ENCODE measurements at regions not wholly inside any gene's neighbourhood (a gene's known extent, or its start where the extent isn't known, plus 50 kb on each side); places are given as distances from the start of the nearest gene placed in this dataset.

- ATAC-seq (peak; percentile 54; the same call in 2 of the 3 replicates), DNase-seq (ENCODE audit: low read depth, low spot score) (no peak), FAIRE-seq (no peak)
- H2AFZ ChIP-seq (ENCODE audit: control insufficient read depth, low read depth, low read length) = no peak overlapping the region
- H3K4me2 ChIP-seq (ENCODE audit: control insufficient read depth, insufficient read depth) = no peak overlapping the region
- no peaks in the 10 kb centered on the region for H3K4me1 ChIP-seq (ENCODE audit: control insufficient read depth, insufficient read depth, low read length)
- no peaks in the 10 kb centered on the region for H4K20me1 ChIP-seq (ENCODE audit: control insufficient read depth, insufficient read depth)
- SMC1A ChIA-PET (ENCODE audit: uncharacterized antibody, unreplicated experiment) = interaction anchor here (0.5 to 3.6 kb wide), 32 partner anchors 8 to 886 kb away, joined by 3 to 25 read pairs (median 3); no protein-coding TSS in a partner anchor
- BruUV-seq (replicated peaks) = no TSS peak
- no peaks in the 10 kb centered on the region for H3K36me3 ChIP-seq (ENCODE audit: control insufficient read depth in 2 of 2, insufficient read depth in 2 of 2, low read length in 1 of 2)
- no peak overlapping the region for H3K9ac ChIP-seq (ENCODE audit: control insufficient read depth, insufficient read depth, low read length)
- POLR2A ChIA-PET = no interaction called here
- H3K27me3 ChIP-seq (replicated peaks in 1 of 2; ENCODE audit: control insufficient read depth in 2 of 2, insufficient read depth in 2 of 2, low read length in 1 of 2) = no peaks in the 10 kb centered on the region
- no peaks in the 10 kb centered on the region for H3K79me2 ChIP-seq (ENCODE audit: control insufficient read depth, insufficient read depth, low read length)
- H3K27ac ChIP-seq (ENCODE audit: control insufficient read depth, insufficient read depth) = no peak overlapping the region
- no peak for TF ChIP-seq NFXL1 (IDR thresholded peaks at IDR 0.05; ENCODE audit: borderline replicate concordance)
- TF ChIP-seq ASH2L (IDR thresholded peaks at IDR 0.05; ENCODE audit: borderline replicate concordance, low read depth) = no peak
- RAD21 ChIA-PET (ENCODE audit: unreplicated experiment) = interaction anchor here (0.5 to 3.2 kb wide), 26 partner anchors 9 to 716 kb away, joined by 3 to 20 read pairs (median 4); no protein-coding TSS in a partner anchor
- WGBS (ENCODE audit: insufficient coverage, insufficient replicate concordance, low lambda C conversion rate, missing lambda C conversion rate) = 3% methylated on average over 2 of the region's 2 CpGs
- no peak overlapping the region for H3K4me3 ChIP-seq
- in situ Hi-C loops (cut with MboI) (no loop called here), intact Hi-C loops (cut with micrococcal nuclease; ENCODE audit: unreplicated experiment) (loop anchor here (2.0 to 10.0 kb wide), 4 partner anchors 239 to 696 kb away; no protein-coding TSS in a partner anchor)
- CTCF ChIA-PET = interaction anchor here (0.7 to 5.1 kb wide), 39 partner anchors 8 to 716 kb away, joined by 3 to 47 read pairs (median 4); no protein-coding TSS in a partner anchor
- H3K9me3 ChIP-seq (replicated peaks; ENCODE audit: control insufficient read depth, insufficient read depth, low read length) = no peaks in the 10 kb centered on the region
Measured at GRCh38 chr3:148077965-148078364, 619.7 kb upstream of the AGTR1 start.

DNA sequence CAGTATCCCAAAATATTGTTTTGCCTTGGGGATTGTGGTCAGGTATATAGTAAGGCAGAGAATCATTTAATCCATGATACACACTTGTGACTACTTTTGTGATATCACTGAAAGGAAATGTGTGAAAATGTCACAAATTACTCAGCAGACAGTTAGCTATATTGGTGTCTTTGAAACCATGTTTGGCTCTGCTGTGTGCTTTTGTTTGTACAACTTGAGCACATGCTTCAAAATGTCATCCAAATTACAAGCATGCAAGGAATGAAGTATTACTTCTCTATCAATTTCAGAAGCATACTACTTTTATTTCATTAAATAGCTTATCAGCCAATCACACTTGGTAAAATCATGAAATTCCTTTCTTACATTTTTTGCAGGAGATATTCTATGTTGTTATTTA, 619.0 kb upstream of the AGTR1 start:
- BruUV-seq (replicated peaks) = no TSS peak
- ChIA-PET RAD21 (ENCODE audit: unreplicated experiment) (interaction anchor here (0.7 to 3.2 kb wide), 12 partner anchors 8 to 717 kb away, joined by 3 to 20 read pairs (median 4); no protein-coding TSS in a partner anchor), SMC1A (ENCODE audit: uncharacterized antibody, unreplicated experiment) (interaction anchor here (0.5 to 3.6 kb wide), 18 partner anchors 8 to 761 kb away, joined by 3 to 25 read pairs (median 4); no protein-coding TSS in a partner anchor), POLR2A (no interaction called here), CTCF (interaction anchor here (0.7 to 5.1 kb wide), 27 partner anchors 8 to 717 kb away, joined by 3 to 47 read pairs (median 4); no protein-coding TSS in a partner anchor)
- Histone ChIP-seq H3K36me3 (ENCODE audit: control insufficient read depth in 2 of 2, insufficient read depth in 2 of 2, low read length in 1 of 2) (no peaks in the 10 kb centered on the region), H3K9ac (ENCODE audit: control insufficient read depth, insufficient read depth, low read length) (no peak overlapping the region), H3K4me3 (no peak overlapping the region), H3K4me1 (ENCODE audit: control insufficient read depth, insufficient read depth, low read length) (no peaks in the 10 kb centered on the region), H2AFZ (ENCODE audit: control insufficient read depth, low read depth, low read length) (no peak overlapping the region), H4K20me1 (ENCODE audit: control insufficient read depth, insufficient read depth) (no peaks in the 10 kb centered on the region), H3K79me2 (ENCODE audit: control insufficient read depth, insufficient read depth, low read length) (no peaks in the 10 kb centered on the region), H3K4me2 (ENCODE audit: control insufficient read depth, insufficient read depth) (no peak overlapping the region), H3K9me3 (replicated peaks; ENCODE audit: control insufficient read depth, insufficient read depth, low read length) (no peaks in the 10 kb centered on the region), H3K27me3 (replicated peaks in 1 of 2; ENCODE audit: control insufficient read depth in 2 of 2, insufficient read depth in 2 of 2, low read length in 1 of 2) (no peaks in the 10 kb centered on the region), H3K27ac (ENCODE audit: control insufficient read depth, insufficient read depth) (no peak overlapping the region)
- TF ChIP-seq EED (IDR thresholded peaks at IDR 0.05; ENCODE audit: low read depth) (no peak), NFXL1 (IDR thresholded peaks at IDR 0.05; ENCODE audit: borderline replicate concordance) (no peak), IKZF1 (conservative IDR thresholded peaks at IDR 0.05) (no peak), NBN (IDR thresholded peaks at IDR 0.05) (no peak), TCF7 (IDR thresholded peaks at IDR 0.05; ENCODE audit: borderline replicate concordance) (no peak), FOXK2 (IDR thresholded peaks at IDR 0.05) (no peak), POLR2A (IDR thresholded peaks at IDR 0.05; ENCODE audit: low read depth, low read length) (no peak), RFX5 (IDR thresholded peaks at IDR 0.05; ENCODE audit: low read depth, low read length) (no peak), KDM1A (IDR thresholded peaks at IDR 0.05; ENCODE audit: borderline replicate concordance) (no peak), CREM (IDR thresholded peaks at IDR 0.05; ENCODE audit: low read depth) (no peak), SMAD5 (IDR thresholded peaks at IDR 0.05; ENCODE audit: low read depth) (no peak)
- TF ChIP-seq, protein P1, sequence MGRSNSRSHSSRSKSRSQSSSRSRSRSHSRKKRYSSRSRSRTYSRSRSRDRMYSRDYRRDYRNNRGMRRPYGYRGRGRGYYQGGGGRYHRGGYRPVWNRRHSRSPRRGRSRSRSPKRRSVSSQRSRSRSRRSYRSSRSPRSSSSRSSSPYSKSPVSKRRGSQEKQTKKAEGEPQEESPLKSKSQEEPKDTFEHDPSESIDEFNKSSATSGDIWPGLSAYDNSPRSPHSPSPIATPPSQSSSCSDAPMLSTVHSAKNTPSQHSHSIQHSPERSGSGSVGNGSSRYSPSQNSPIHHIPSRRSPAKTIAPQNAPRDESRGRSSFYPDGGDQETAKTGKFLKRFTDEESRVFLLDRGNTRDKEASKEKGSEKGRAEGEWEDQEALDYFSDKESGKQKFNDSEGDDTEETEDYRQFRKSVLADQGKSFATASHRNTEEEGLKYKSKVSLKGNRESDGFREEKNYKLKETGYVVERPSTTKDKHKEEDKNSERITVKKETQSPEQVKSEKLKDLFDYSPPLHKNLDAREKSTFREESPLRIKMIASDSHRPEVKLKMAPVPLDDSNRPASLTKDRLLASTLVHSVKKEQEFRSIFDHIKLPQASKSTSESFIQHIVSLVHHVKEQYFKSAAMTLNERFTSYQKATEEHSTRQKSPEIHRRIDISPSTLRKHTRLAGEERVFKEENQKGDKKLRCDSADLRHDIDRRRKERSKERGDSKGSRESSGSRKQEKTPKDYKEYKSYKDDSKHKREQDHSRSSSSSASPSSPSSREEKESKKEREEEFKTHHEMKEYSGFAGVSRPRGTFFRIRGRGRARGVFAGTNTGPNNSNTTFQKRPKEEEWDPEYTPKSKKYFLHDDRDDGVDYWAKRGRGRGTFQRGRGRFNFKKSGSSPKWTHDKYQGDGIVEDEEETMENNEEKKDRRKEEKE (IDR thresholded peaks at IDR 0.05) = no peak
- no peak for DNase-seq (ENCODE audit: low read depth, low spot score)
- ATAC-seq = peak; percentile 41
- in situ Hi-C loops (cut with MboI) (no loop called here), intact Hi-C loops (cut with micrococcal nuclease; ENCODE audit: unreplicated experiment) (loop anchor here (5.0 to 10.0 kb wide), 3 partner anchors 289 to 696 kb away; no protein-coding TSS in a partner anchor)
- FAIRE-seq = no peak
